Esophagus (tissue), 2 donors: ENCODE measurements at regions not wholly inside any gene's neighbourhood (a gene's known extent, or its start where the extent isn't known, plus 50 kb on each side); places are given as distances from the start of the nearest gene placed in this dataset.
"Not testable (repeated sequence)": the region's sequence is repeated elsewhere in the genome, so short reads cannot be mapped to it uniquely, and the experiment has no call there.

Experiments used
- H3K27ac ChIP-seq, 2 donors: one replicate each; pipeline ENCODE4 v1.5.1; 2013; ENCODE audit warnings: low read depth in 2 of 2, mild to moderate bottlenecking in 2 of 2, inconsistent platforms in 1 of 2, low read length in 1 of 2, moderate library complexity in 1 of 2
- H3K27me3 ChIP-seq, 2 donors: one replicate each; pipeline ENCODE4 v1.6.1; 2013; ENCODE audit warnings: low read length in 2 of 2, control low read depth in 1 of 2, mild to moderate bottlenecking in 1 of 2; ENCODE audit not compliant: insufficient read depth in 2 of 2, control insufficient read depth in 1 of 2
- H3K36me3 ChIP-seq, 2 donors: one replicate each; pipeline ENCODE4 v1.6.1; 2013; ENCODE audit warnings: low read length in 1 of 2; ENCODE audit not compliant: control insufficient read depth in 2 of 2, insufficient read depth in 2 of 2
- H3K4me1 ChIP-seq, 2 donors: one replicate each; pipeline ENCODE4 v1.6.1; 2013; ENCODE audit warnings: low read length in 1 of 2; ENCODE audit not compliant: control insufficient read depth in 2 of 2, insufficient read depth in 2 of 2
- H3K4me3 ChIP-seq, 2 donors: one replicate each; pipeline ENCODE4 v1.5.1; 2013; ENCODE audit warnings: low read length in 2 of 2, mild to moderate bottlenecking in 2 of 2, low read depth in 1 of 2, moderate library complexity in 1 of 2
- H3K9me3 ChIP-seq, 2 donors: one replicate each; pipeline ENCODE4 v1.6.1; 2013; ENCODE audit warnings: mild to moderate bottlenecking in 2 of 2, low read depth in 1 of 2, low read length in 1 of 2, moderate library complexity in 1 of 2; ENCODE audit not compliant: control insufficient read depth in 2 of 2, insufficient read depth in 1 of 2
- WGBS, 2 donors: extraction: QIAGEN DNeasy Blood & Tissue Kit; methylation state at CpG; one replicate each; pipeline ENCODE4 v1.1.7; 2013; 5-methylcytosine and 5-hydroxymethylcytosine counted together
- donor health status: healthy with polysubstance abuse.
- donor health status: Bipolar disorder and iron deficiency.

GRCh38 chr6:47420394-47421371, 56.9 kb upstream of the CD2AP start:
- Histone ChIP-seq H3K27me3 (no peaks in the 10 kb centered on the region), H3K27ac (no peak overlapping the region), H3K4me1 (no peaks in the 10 kb centered on the region), H3K36me3 (no peaks in the 10 kb centered on the region), H3K4me3 (no peak overlapping the region), H3K9me3 (no peaks in the 10 kb centered on the region)
- 66 to 68% methylated on average over 5 of the region's 5 CpGs for WGBS, 2 donors

- H3K27ac ChIP-seq, result no peak overlapping the region
- H3K36me3 ChIP-seq, result no peaks in the 10 kb centered on the region
- no peak overlapping the region for H3K4me3 ChIP-seq
- H3K27me3 ChIP-seq, result no peaks in the 10 kb centered on the region
- H3K4me1 ChIP-seq, result no peaks in the 10 kb centered on the region
- no peaks in the 10 kb centered on the region for H3K9me3 ChIP-seq
Measured at GRCh38 chr6:47423079-47423478, 54.5 kb upstream of the CD2AP start.

GRCh38 chr6:47424436-47424836, 53.2 kb upstream of the CD2AP start:
- peaks cover 3 to 5% of the 10 kb centered on the region in 2 donors for H3K9me3 ChIP-seq
- no peaks in the 10 kb centered on the region for H3K36me3 ChIP-seq
- H3K27me3 ChIP-seq, result no peaks in the 10 kb centered on the region
- WGBS, 2 donors, result 58 to 67% methylated on average over 4 of the region's 4 CpGs
- H3K27ac ChIP-seq, result no peak overlapping the region
- no peaks in the 10 kb centered on the region for H3K4me1 ChIP-seq
- H3K4me3 ChIP-seq, result no peak overlapping the region

- not testable (repeated sequence) for H3K27me3 ChIP-seq, H3K36me3 ChIP-seq, H3K4me3 ChIP-seq, H3K27ac ChIP-seq, H3K4me1 ChIP-seq, H3K9me3 ChIP-seq
- 81 to 85% methylated on average over 3 of the region's 3 CpGs for WGBS, 2 donors
Measured at GRCh38 chr6:47425724-47426123, 51.9 kb upstream of the CD2AP start.

GRCh38 chr6:47426524-47427302, 50.9 kb upstream of the CD2AP start:
- WGBS, 2 donors, result 95 to 98% methylated on average over 2 of the region's 2 CpGs
- no peak overlapping the region for H3K4me3 ChIP-seq

GRCh38 chr6:47427680-47428079, 49.9 kb upstream of the CD2AP start:
- no peaks in the 10 kb centered on the region for H3K27me3 ChIP-seq
- H3K4me3 ChIP-seq, result no peak overlapping the region
- H3K36me3 ChIP-seq, result no peaks in the 10 kb centered on the region
- no peaks in the 10 kb centered on the region for H3K4me1 ChIP-seq
- peaks cover 3 to 5% of the 10 kb centered on the region in 2 donors for H3K9me3 ChIP-seq
- no peak overlapping the region for H3K27ac ChIP-seq

More at GRCh38 chr6:47426524-47427302, 50.9 kb upstream of the CD2AP start:
- no peaks in the 10 kb centered on the region for H3K27me3 ChIP-seq
- no peaks in the 10 kb centered on the region for H3K36me3 ChIP-seq
- peaks cover 3 to 5% of the 10 kb centered on the region in 2 donors for H3K9me3 ChIP-seq
- no peaks in the 10 kb centered on the region for H3K4me1 ChIP-seq
- H3K27ac ChIP-seq, result no peak overlapping the region
